Activated CD8-positive, alpha-beta memory T cell treated with anti-CD3 and anti-CD28 coated beads, Interleukin-2, amount 50 U/mL, for 4 hours (primary cell): ENCODE measurements at regions not wholly inside any gene's neighbourhood (a gene's known extent, or its start where the extent isn't known, plus 50 kb on each side); places are given as distances from the start of the nearest gene placed in this dataset.

Experiments
- DNase-seq: peaks from one replicate; pipeline ENCODE4 v3.0.0-alpha.2; 2020

DNA sequence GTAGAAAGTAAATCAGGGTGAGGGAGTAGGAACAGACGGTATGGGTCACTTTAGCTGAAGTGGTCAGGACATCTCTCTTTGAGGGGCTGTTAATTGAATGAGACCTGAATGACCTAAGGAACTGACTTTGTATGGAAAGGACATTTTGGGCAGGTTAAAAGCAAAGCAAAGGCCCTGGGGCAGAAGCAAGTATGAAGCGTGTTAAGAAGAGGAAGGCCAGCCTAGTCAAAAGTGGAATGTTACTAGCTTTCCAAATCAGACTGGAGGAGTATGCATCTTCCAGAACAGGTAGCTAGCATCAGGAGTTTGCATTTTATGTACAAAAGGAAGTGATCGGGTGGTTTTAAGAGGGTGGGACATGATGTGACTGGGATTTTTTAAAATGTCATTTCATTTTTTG is 70.9 kb upstream of the PCGF5 start:
- DNase-seq, result no peak

DNA sequence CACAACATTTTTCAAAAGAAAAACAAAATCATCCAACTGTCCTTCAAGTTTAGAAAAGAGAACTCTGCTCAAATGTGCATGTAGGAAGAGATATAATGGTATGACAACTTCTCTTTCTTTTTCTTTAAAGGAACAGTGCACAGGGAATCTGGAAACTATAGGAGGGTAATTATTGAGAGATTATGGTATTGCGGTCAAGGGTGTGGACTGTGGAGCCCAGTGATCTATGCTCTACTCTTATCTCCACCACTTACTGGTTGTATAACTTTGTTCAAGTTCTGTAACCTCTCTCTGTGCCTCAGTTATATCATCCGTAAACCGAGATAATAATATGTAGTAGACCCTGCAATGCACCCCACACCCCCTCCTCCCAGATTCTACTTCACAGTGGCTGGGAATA is 69.8 kb upstream of the PCGF5 start:
- no peak for DNase-seq

DNA sequence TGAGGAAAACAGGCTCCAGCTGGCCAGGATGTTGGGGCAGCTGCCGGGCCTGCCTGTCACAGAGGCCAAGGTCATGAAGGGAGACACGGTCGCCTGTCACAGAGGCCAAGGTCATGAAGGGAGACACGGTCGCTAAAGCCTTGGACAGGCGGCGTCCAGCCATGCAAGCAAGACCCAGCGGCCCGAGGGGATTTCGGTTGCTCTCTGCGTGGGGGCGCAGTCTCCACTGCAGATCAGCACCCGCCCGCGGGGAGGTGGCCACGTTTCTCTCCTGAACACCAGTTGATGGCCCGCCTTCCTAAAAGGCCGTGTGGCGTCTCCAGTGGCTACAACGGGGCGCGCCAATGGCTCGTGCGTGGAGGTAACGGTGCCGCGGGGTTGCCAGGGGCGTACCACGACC is 67.0 kb upstream of the PCGF5 start:
- DNase-seq, result no peak

DNA sequence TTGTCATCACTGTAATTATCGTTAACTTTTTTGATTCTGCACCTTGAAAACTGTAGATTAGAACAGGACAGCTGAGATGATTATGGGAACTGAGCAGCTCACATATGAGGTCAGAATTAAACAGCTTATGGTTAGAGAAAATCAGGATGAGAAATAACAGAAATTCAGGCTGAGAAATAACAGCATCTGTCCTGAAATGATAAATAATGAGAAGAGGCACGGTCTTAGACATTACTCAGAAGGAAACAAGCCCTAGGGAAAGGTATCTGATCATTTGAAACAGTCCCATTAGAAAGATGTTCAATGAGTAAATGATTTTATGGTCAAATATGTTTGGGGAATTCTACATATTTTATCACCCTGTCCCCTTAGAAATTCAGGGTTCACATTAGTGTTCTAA is 65.6 kb upstream of the PCGF5 start:
- DNase-seq, result no peak

DNA sequence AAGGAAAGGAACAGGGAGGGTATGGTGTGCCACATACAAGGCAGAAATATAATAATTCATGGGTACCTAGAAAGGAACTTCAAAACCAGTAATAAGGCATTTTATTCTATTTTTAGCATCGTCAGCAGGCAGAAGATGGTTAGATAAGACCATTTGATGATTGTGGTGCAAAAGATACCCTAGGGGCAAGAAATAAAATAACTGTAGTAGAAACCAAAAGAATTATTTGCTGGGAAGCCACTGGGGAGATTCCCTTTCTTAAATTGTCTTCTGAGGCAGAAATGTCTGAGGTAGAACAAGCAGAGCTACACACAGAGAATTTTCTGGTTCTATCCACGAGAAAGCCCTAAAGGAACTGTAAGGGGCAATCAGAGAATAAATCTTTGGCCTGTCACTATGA is 64.3 kb upstream of the PCGF5 start:
- DNase-seq, result no peak

DNA sequence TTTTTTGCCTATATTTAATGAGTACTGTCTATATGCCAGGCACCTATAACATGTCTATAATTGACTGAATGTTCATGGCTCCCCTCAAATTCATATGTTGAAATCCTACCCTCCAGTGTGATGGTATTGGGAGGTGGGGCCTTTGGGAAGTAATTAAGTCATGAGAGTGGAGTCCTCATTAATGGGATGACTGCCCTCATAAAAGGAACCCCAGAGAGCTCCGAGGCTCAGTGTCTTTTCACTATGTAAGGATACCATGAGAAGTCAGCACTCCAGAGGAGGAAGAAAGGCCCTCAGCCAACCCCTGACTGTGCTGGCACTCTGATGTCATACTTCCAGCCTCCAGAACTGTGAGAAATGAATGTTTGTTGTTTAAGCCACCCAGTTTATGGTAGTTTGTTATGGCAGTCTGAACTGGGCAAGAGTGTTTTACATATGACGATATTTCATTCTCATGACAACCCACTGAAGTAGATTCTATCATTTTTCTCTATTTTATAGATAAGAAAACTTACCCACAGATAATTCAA is 61.1 kb upstream of the PCGF5 start:
- DNase-seq, result no peak

DNA sequence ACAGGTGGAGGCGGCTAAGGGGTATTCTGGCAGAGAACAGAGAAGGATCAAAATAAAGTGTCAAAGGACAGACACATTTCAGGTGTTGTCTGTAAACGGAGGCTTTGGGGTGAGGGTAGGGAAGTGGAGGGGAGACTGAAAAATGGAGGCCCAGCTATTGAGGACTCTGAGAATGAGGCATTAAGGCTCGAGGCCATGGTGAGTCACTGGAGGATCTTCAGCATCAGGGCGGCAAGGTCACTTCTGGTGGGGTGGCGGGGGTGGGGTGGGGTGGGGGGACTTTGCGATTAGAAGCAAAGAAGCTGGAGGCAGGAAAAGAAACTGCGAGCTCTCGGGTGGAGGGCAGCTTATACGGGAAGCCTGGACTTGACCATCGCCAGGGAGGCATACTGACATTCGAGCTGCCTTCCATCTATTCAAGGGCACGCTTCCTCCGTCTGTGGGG is 58.4 kb upstream of the PCGF5 start:
- DNase-seq, result peak; percentile 38

DNA sequence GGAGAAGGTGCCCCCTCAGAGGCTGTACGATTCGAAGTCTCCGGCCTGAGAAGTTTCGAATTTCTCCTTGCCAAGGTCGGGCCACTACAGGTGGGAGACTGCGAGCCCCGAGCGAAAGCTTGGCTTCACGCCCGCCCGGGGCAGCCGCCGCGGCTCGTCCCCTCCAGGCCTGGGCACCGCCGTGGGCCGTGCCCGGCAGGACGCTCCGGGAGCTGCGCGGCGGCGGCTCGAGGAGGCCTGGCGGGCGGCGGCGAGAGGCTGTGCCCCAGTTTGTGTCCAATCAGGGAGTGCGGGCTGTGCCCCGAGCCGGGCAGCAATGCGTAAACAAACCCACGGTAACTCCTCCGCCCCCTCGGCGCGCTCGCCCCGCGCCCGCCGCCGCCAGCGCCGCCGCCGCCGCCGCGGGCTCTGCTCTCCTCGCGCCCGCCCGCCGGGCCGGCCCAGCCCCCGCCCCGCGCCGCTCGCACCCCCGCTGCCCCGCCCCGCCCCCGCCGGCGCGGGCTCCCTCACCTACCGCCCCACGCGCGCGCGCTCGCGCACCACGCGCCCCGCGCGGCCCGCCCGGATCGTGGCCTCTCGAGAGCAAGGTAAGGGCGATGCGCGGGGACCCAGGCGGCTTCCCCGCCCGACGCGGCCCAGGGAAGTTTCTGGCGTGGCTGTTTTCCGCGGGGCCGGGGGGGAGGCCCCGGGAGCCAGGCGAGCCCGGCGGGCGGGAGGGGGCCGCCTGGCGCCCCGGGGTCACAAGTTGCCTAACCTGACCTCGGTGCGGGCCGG is 57.8 kb upstream of the PCGF5 start:
- peak; percentile 80 for DNase-seq

DNA sequence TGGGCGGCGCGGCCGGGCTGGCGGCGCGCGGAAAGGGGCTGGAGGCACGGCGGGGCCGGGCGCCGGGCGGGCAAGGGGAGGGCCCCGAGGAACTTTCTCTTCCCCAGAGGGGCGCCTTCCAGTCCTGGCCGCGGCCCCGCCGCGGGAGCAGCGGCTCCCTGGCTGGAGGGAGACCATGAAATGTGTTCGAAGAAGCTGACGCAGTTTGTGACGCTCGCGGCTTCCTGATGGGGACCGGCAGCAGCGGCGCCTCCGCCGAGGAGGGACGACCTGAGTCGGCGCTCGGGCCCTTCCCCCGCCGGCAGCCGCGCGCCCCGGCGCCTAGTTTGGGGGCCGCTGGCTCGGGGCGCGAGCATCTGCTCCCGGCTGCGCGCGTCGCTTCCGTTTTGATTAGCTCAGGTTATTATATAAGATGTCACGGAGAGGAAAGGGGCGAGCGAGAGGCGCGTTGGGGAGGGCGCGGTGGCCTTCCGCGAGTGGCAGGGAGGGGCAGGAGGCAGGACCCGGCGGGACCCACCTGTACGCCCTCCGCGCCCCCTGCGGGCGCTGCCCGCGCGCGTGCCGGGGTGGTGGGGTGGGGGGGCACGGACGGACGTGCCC is 57.1 kb upstream of the PCGF5 start:
- peak; percentile 74 for DNase-seq

DNA sequence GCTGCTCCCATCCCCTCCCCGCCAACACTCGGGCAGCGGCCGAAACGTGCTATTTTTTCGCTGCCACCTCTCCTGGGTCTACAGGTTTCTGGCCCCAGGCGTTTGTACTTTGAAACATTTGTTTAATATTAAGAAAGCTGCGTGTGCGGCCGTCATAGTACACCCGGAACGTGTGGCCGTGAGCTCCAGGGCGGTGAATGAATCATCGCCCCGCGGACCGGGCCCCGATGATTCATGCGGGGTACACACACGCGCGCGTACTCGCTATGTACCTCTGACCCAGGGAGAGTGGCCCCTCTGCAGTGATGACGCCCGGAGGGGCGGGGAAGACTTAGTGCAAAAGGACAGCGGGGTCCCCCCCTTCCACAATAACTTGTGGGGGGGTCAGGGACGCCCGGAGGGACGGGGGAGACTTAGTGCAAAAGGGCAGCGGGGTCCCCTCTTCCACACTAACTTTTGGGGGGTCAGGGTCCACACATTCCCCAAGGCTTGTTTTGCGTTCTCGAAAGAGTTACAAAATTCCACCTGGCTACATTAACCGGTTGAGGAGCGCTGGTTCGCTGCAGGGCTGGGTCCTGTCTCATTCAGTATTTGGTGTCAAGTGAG is 56.5 kb upstream of the PCGF5 start:
- DNase-seq, result peak; percentile 81

DNA sequence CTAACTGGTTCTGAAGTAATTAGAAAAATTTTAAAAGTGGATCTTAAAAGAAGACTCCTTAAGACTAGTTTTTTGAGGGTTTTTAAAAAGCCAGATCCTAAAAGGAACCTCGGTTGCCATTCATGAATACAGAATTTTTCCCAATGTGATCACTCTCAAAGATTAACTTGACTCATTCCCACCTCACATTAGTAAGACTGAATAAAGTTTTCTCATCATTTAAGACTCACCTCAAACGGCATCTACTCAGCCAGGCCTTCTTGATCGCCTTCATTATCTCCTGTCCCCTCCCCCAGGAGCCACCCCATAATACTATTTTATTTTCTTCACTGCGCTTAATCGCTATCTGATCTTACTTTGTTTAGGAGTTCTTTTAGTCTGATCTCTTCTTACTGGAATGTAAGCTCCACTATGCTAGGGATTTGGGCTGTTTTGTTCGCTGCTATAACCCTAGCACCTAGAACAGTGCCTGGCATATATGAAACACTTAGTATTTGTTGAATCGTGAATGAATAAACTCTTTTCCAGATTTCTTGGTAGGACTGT is 55.9 kb upstream of the PCGF5 start:
- no peak for DNase-seq

DNA sequence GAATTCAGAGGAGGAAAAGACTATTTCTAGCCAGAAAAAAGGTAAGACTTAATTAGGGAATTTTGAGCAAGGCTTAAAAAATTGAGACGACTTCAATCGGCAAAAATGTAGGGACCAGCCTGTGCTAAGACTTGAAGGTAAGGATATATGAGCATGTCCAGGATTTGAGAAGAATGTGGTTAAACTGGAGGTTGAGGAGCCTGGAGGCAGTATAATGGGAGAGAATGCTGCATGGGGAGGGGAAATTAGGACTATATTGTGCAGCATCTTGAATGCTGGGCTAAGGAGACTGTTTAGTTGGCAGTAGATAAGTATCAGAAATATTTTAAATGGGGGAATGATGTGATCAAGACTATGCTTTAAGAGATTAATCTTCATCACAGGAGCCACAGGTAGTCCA is 53.1 kb upstream of the PCGF5 start:
- DNase-seq, result no peak

DNA sequence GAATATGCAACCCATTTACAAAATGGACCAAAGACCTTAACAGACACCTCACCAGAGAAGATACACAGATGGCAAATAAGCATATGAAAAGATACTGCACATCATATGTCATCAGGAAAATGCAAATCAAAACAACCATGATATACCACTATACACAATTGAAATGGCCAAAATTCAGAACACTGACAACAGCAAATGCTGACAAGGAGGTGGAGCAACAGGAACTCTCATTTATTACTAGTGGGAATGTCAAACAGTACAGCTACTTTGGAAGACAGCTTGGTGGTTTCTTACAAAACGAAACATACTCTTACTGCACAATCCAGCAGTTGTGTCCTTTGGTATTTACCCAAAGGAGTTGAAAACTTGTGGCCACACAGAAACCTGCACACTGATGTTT is 50.0 kb upstream of the PCGF5 start:
- DNase-seq, result no peak
